ENCODE measurements at regions not wholly inside any gene's neighbourhood (a gene's known extent, or its start where the extent isn't known, plus 50 kb on each side); places are given as distances from the start of the nearest gene placed in this dataset.
"Not testable (repeated sequence)": the region's sequence is repeated elsewhere in the genome, so short reads cannot be mapped to it uniquely, and the experiment has no call there.

- DNase-seq, result not testable (repeated sequence)
Observed at GRCh38 chr6:104676679-104677078, 183.0 kb downstream of the HACE1 start.

GRCh38 chr6:104675161-104675560 is 184.6 kb downstream of the HACE1 start:
- not testable (repeated sequence) for DNase-seq

- not testable (repeated sequence) for DNase-seq
Observed at GRCh38 chr6:104673078-104673477, 186.6 kb downstream of the HACE1 start.

- not testable (repeated sequence) for DNase-seq
Observed at GRCh38 chr6:104671591-104671891, 188.2 kb downstream of the HACE1 start.

GRCh38 chr6:104670834-104671590 is 188.7 kb downstream of the HACE1 start:
- DNase-seq, result peak; percentile 29

GRCh38 chr6:104669483-104669882 is 190.2 kb downstream of the HACE1 start:
- no peak for DNase-seq

- DNase-seq, result no peak
Observed at GRCh38 chr6:104656235-104656634, 203.5 kb downstream of the HACE1 start.

- DNase-seq, result no peak
Observed at GRCh38 chr6:104653781-104654180, 205.9 kb downstream of the HACE1 start.

- no peak for DNase-seq
Observed at GRCh38 chr6:104648347-104648746, 211.4 kb downstream of the HACE1 start.

GRCh38 chr6:104644848-104645247 is 214.9 kb downstream of the HACE1 start:
- no peak for DNase-seq

- no peak for DNase-seq
Observed at GRCh38 chr6:104642871-104643270, 216.8 kb downstream of the HACE1 start.

- DNase-seq, result no peak
Observed at GRCh38 chr6:104640761-104641160, 219.0 kb downstream of the HACE1 start.

- DNase-seq, result no peak
Observed at GRCh38 chr6:104640150-104640700, 219.5 kb downstream of the HACE1 start.

- no peak for DNase-seq
Observed at GRCh38 chr6:104639668-104640067, 220.1 kb downstream of the HACE1 start.

GRCh38 chr6:104638841-104639290 is 220.9 kb downstream of the HACE1 start:
- no peak for DNase-seq

GRCh38 chr6:104633125-104633524 is 226.6 kb downstream of the HACE1 start:
- no peak for DNase-seq

GRCh38 chr6:104632588-104632987 is 227.1 kb downstream of the HACE1 start:
- no peak for DNase-seq

GRCh38 chr6:104630955-104631354 is 228.8 kb downstream of the HACE1 start:
- DNase-seq, result no peak

- no peak for DNase-seq
Observed at GRCh38 chr6:104630522-104630921, 229.2 kb downstream of the HACE1 start.

- no peak for DNase-seq
Observed at GRCh38 chr6:104629826-104630225, 229.9 kb downstream of the HACE1 start.

- no peak for DNase-seq
Observed at GRCh38 chr6:104625536-104625935, 234.2 kb downstream of the HACE1 start.

- DNase-seq, result no peak
Observed at GRCh38 chr6:104623052-104623690, 236.5 kb downstream of the HACE1 start.

GRCh38 chr6:104621396-104621795 is 238.3 kb downstream of the HACE1 start:
- no peak for DNase-seq

GRCh38 chr6:104617591-104617990 is 242.1 kb downstream of the HACE1 start:
- no peak for DNase-seq

All from CD4-positive, alpha-beta T cell treated with Interleukin-4 for 4 hours (primary cell).